C4-2B (cell line): ENCODE measurements at regions not wholly inside any gene's neighbourhood (a gene's known extent, or its start where the extent isn't known, plus 50 kb on each side); places are given as distances from the start of the nearest gene placed in this dataset.

Experiments used
- ZFX ChIP-seq: fragments of 450-650 bp; IDR thresholded peaks from 2 replicates; pipeline ENCODE4 v1.6.1; 2017
- TF ChIP-seq, protein P1 (sequence below): fragments of 450-650 bp; conservative IDR thresholded peaks from 2 replicates; pipeline ENCODE4 v1.5.1; 2017; ENCODE audit warnings: mild to moderate bottlenecking

DNA sequence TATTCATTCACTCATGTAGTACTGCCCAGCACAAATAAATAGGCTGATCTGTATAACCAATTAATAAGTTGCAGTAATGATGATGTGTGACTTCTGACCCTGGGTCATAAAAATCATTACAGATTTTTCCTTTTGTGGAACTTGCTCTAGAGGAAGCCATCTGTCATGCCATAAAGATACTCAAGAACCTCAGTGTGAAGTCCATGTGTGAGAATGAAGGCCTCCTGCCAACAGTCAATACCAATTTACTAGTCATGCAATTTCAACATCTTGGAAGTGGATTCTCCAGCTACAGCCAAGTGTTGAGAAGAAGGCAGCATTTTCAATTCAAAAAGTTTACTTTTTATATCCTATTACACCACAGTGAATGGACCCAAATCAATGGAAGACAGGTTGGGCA, 435.6 kb upstream of the LRRC4C start:
- TF ChIP-seq, protein P1, sequence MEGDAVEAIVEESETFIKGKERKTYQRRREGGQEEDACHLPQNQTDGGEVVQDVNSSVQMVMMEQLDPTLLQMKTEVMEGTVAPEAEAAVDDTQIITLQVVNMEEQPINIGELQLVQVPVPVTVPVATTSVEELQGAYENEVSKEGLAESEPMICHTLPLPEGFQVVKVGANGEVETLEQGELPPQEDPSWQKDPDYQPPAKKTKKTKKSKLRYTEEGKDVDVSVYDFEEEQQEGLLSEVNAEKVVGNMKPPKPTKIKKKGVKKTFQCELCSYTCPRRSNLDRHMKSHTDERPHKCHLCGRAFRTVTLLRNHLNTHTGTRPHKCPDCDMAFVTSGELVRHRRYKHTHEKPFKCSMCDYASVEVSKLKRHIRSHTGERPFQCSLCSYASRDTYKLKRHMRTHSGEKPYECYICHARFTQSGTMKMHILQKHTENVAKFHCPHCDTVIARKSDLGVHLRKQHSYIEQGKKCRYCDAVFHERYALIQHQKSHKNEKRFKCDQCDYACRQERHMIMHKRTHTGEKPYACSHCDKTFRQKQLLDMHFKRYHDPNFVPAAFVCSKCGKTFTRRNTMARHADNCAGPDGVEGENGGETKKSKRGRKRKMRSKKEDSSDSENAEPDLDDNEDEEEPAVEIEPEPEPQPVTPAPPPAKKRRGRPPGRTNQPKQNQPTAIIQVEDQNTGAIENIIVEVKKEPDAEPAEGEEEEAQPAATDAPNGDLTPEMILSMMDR = no peak
- no peak for TF ChIP-seq ZFX
